Right lobe of liver (tissue), 6 donors: ENCODE measurements at regions not wholly inside any gene's neighbourhood (a gene's known extent, or its start where the extent isn't known, plus 50 kb on each side); places are given as distances from the start of the nearest gene placed in this dataset.

Experiments
- ATAC-seq, 4 donors: fragments of 200-7000 bp; cut with Tn5 transposase; one replicate each; pipeline ENCODE4 v1.9.1; 2020; ENCODE audit warnings: mild to moderate bottlenecking in 4 of 4, moderate library complexity in 4 of 4
- DNase-seq, 3 donors: peaks; one replicate each; pipeline ENCODE4 v3.0.0-alpha.2; 2020
- H3K27ac ChIP-seq, 3 donors: fragments of 200-600 bp; one replicate each; pipeline ENCODE4 v1.8.0; 2022
- H3K27me3 ChIP-seq, 2 donors: fragments of 200-600 bp; one replicate each; pipeline ENCODE4 v1.8.0; 2022
- H3K36me3 ChIP-seq, 4 donors: fragments of 200-600 bp; sonication (generic) in 1 of 4; one replicate each; pipeline versions ENCODE4 v1.5.1 to v1.8.0; 2017 to 2022; ENCODE audit warnings: control low read depth in 1 of 4
- H3K4me1 ChIP-seq, 4 donors: fragments of 200-600 bp; sonication (generic) in 1 of 4; one replicate each; pipeline versions ENCODE4 v1.5.1 to v1.8.0; 2017 to 2022; ENCODE audit warnings: control low read depth in 1 of 4
- H3K4me3 ChIP-seq, 3 donors: fragments of 200-600 bp; one replicate each; pipeline ENCODE4 v1.8.0; 2022
- H3K9me3 ChIP-seq, 4 donors: fragments of 200-600 bp; sonication (generic) in 1 of 4; one replicate each; pipeline versions ENCODE4 v1.5.1 to v1.8.0; 2017 to 2022; ENCODE audit warnings: control low read depth in 1 of 4
- CTCF ChIP-seq, 4 donors: fragments of 200-600 bp in 3 of 4; fragments of 450-650 bp in 1 of 4; IDR thresholded peaks; one replicate each; pipeline versions ENCODE4 v1.5.1 to v1.8.0; 2016 to 2022; ENCODE audit warnings: antibody characterized with exemption in 4 of 4, mild to moderate bottlenecking in 2 of 4
- POLR2A ChIP-seq: fragments of 450-650 bp; IDR thresholded peaks from one replicate; pipeline ENCODE4 v1.6.1; 2017; ENCODE audit warnings: antibody characterized with exemption, mild to moderate bottlenecking
- WGBS: methylation state at CpG from one replicate; pipeline ENCODE4 v1.1.6; 2018; ENCODE audit warnings: low coverage, low lambda C conversion rate; ENCODE audit not compliant: insufficient coverage; ENCODE audit errors: missing lambda C conversion rate; 5-methylcytosine and 5-hydroxymethylcytosine counted together
- intact Hi-C, 2 donors: fragments of 100-400 bp; cut with DNase I; formaldehyde crosslinking; loops; one replicate each; pipeline versions ENCODE4 v1.11.2 to v1.14.1; 2022
- donor health status: DM: no; HTN: yes; CAD: no.
- donor health status: DM: no; HTN: no; CAD: no.
- donor health status: DM: no; HTN: no; CAD: no.
- donor health status: DM: no; HTN: yes; CAD: no.
- donor health status: DM: no; HTN: yes; CAD: no.

- no peak for DNase-seq
- Histone ChIP-seq H3K36me3 (no peaks in the 10 kb centered on the region), H3K9me3 (no peaks in the 10 kb centered on the region), H3K27me3 (no peaks in the 10 kb centered on the region), H3K4me1 (peaks cover 0 to 15% (median 2%) of the 10 kb centered on the region in 4 donors), H3K27ac (no peak overlapping the region), H3K4me3 (no peak overlapping the region)
- no peak for ATAC-seq
- 34% methylated on average over 3 of the region's 3 CpGs for WGBS
- intact Hi-C loops, result no loop called here
- TF ChIP-seq POLR2A (no peak), CTCF (IDR thresholded peaks at IDR 0.05) (no peak)
Observed at GRCh38 chr3:66709532-66709931, 208.7 kb upstream of the LRIG1 start.

- Histone ChIP-seq H3K4me1 (peaks cover 0 to 15% (median 2%) of the 10 kb centered on the region in 4 donors), H3K27me3 (no peaks in the 10 kb centered on the region), H3K9me3 (no peaks in the 10 kb centered on the region), H3K4me3 (no peak overlapping the region), H3K27ac (peak overlapping the region in 2 of 3 donors; percentile 41), H3K36me3 (no peaks in the 10 kb centered on the region)
- TF ChIP-seq POLR2A, result no peak
- TF ChIP-seq CTCF (IDR thresholded peaks at IDR 0.05), result no peak
- intact Hi-C loops, result no loop called here
- 24% methylated on average over 4 of the region's 4 CpGs for WGBS
- peak; percentile 76 to 89 (median 80) for ATAC-seq
- no peak for DNase-seq
Observed at GRCh38 chr3:66712210-66712609, 211.4 kb upstream of the LRIG1 start.

GRCh38 chr3:66713921-66714320, 213.1 kb upstream of the LRIG1 start:
- H3K27ac ChIP-seq, result no peak overlapping the region
- intact Hi-C loops, result no loop called here
- H3K36me3 ChIP-seq, result no peaks in the 10 kb centered on the region
- H3K27me3 ChIP-seq, result no peaks in the 10 kb centered on the region
- H3K9me3 ChIP-seq, result no peaks in the 10 kb centered on the region
- peaks cover 0 to 15% (median 2%) of the 10 kb centered on the region in 4 donors for H3K4me1 ChIP-seq
- no peak for TF ChIP-seq POLR2A
- TF ChIP-seq CTCF (IDR thresholded peaks at IDR 0.05), result no peak
- no peak for ATAC-seq
- no peak overlapping the region for H3K4me3 ChIP-seq
- DNase-seq, result no peak
- 57% methylated on average over 2 of the region's 2 CpGs for WGBS

- no peak for DNase-seq
- TF ChIP-seq POLR2A, result no peak
- no peak for TF ChIP-seq CTCF (IDR thresholded peaks at IDR 0.05)
- Histone ChIP-seq H3K4me1 (peaks cover 0 to 15% (median 2%) of the 10 kb centered on the region in 4 donors), H3K27me3 (no peaks in the 10 kb centered on the region), H3K4me3 (no peak overlapping the region), H3K27ac (no peak overlapping the region), H3K36me3 (no peaks in the 10 kb centered on the region), H3K9me3 (no peaks in the 10 kb centered on the region)
- no peak for ATAC-seq
- WGBS, result 49% methylated on average over 2 of the region's 2 CpGs
- intact Hi-C loops, result no loop called here
Observed at GRCh38 chr3:66715806-66716205, 215.0 kb upstream of the LRIG1 start.

GRCh38 chr3:66717806-66718205, 217.0 kb upstream of the LRIG1 start:
- intact Hi-C loops, result no loop called here
- no peak for DNase-seq

More at GRCh38 chr3:66717806-66718205, 217.0 kb upstream of the LRIG1 start:
- no peak for ATAC-seq
- Histone ChIP-seq H3K27me3 (no peaks in the 10 kb centered on the region), H3K4me1 (peaks cover 0 to 3% (median 0%) of the 10 kb centered on the region in 4 donors), H3K36me3 (no peaks in the 10 kb centered on the region), H3K9me3 (no peaks in the 10 kb centered on the region), H3K27ac (no peak overlapping the region), H3K4me3 (no peak overlapping the region)
- TF ChIP-seq POLR2A, result no peak
- no peak for TF ChIP-seq CTCF (IDR thresholded peaks at IDR 0.05)
- 89% methylated on average over 7 of the region's 7 CpGs for WGBS
